ENCODE measurements at regions not wholly inside any gene's neighbourhood (a gene's known extent, or its start where the extent isn't known, plus 50 kb on each side); places are given as distances from the start of the nearest gene placed in this dataset.
"Not testable (repeated sequence)": the region's sequence is repeated elsewhere in the genome, so short reads cannot be mapped to it uniquely, and the experiment has no call there.

GRCh38 chr20:29762620-29763019 lies 1494.8 kb upstream of the DEFB115 start:
- DNase-seq (ENCODE audit: low spot score) (no peak), FAIRE-seq (no peak)

GRCh38 chr20:29763821-29764511 lies 1493.5 kb upstream of the DEFB115 start:
- DNase-seq (ENCODE audit: low spot score) (no peak), FAIRE-seq (no peak)

GRCh38 chr20:29764922-29765610 lies 1492.4 kb upstream of the DEFB115 start:
- DNase-seq (ENCODE audit: low spot score) = peak; percentile 74
- FAIRE-seq = not testable (repeated sequence)

- not testable (repeated sequence) for FAIRE-seq
Measured at GRCh38 chr20:29778033-29778432, 1479.4 kb upstream of the DEFB115 start.

GRCh38 chr20:29781217-29781616 lies 1476.2 kb upstream of the DEFB115 start:
- FAIRE-seq; DNase-seq (ENCODE audit: low spot score): not testable (repeated sequence)

More at GRCh38 chr20:29778033-29778432, 1479.4 kb upstream of the DEFB115 start:
- DNase-seq (ENCODE audit: low spot score) = not testable (repeated sequence)

- not testable (repeated sequence) for DNase-seq (ENCODE audit: low spot score); FAIRE-seq
Measured at GRCh38 chr20:29781891-29782290, 1475.6 kb upstream of the DEFB115 start.

DNA sequence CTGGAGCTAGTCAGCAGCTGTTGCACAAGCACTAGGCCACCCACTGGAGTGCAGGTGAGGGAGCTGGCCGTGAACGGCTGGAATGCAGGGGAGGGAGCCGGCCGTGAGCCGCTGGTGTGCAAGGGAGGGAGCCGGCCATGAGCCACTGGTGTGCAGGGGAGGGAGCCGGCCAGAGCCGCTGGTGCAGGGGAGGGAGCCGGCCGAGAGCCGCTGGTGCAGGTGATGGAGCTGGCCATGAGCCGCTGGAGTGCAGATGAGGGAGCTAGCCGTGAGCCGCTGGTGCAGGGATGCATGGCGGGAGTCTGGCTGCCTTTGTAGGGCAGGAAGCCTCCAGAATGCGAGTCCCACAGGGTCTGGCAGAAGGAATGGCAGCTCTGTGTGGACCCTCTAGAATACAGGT lies 1470.0 kb upstream of the DEFB115 start:
- DNase-seq (ENCODE audit: low spot score); FAIRE-seq: not testable (repeated sequence)

DNA sequence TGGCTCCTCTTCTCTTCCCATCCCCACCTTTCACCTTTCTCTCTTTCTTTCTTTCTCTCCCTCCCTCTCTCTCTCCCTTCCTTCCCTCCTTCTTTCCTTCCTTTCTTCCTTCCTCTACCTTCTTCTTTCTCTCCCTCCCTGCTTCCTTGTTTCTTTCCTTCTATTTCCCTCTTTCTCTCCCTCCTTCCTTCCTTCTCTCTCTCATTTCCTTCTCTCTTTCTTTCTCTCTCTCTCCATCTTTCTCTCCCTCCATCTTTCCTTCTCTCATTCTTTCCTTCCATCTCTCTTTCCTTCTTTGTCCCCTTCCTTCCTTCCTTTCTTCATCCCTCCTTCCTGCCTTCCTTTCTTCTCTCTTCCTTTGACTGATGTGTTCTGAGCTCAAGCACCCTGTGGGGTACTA lies 1467.0 kb upstream of the DEFB115 start:
- no peak for FAIRE-seq
- DNase-seq (ENCODE audit: low spot score) = no peak

DNA sequence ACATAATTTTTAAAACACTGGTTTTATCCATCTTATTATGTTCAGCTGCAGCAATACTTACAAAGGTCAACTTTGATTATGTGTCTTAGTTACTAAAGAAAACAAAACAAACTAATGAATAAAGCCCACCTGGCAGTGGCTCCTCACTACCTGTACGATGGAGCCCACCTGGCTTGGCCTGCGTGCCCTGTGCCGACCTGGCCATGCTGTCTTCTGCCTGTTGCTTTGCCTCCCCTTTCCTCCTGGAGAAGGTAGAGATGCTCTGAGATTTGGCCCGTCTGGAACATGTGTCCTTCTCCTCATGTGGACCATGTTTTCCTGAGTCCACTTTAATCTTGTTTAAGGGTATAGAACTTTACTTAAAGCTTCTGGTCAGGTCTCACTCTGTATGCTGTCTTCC lies 1426.0 kb upstream of the DEFB115 start:
- DNase-seq (ENCODE audit: low spot score); FAIRE-seq: not testable (repeated sequence)

GRCh38 chr20:29868014-29868413 lies 1389.5 kb upstream of the DEFB115 start:
- not testable (repeated sequence) for DNase-seq (ENCODE audit: low spot score); FAIRE-seq

- FAIRE-seq; DNase-seq (ENCODE audit: low spot score): not testable (repeated sequence)
Measured at GRCh38 chr20:29868688-29869087, 1388.8 kb upstream of the DEFB115 start.

DNA sequence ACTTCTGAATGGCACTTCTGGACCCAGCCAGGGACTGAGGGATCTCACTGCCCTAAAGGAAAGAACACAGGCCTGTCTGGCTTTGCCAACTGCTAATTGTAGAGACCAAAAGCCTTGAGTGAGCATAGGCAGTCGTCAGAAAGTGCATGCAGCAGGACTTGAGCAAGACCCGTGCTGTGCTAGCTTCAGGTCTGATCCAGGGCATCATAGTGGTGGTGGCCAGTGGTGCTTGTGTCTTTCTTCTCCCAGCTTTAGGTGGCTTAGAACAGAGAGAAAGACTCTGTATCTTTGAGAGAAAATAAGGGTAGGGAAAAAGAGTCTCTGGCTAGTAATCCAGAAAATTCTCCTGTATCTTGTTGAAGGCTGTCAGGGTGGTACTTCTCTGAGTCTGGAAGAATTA lies 1385.6 kb upstream of the DEFB115 start:
- not testable (repeated sequence) for FAIRE-seq; DNase-seq (ENCODE audit: low spot score)

- no peak for FAIRE-seq
Measured at GRCh38 chr20:29873946-29874345, 1383.5 kb upstream of the DEFB115 start.

GRCh38 chr20:29874476-29875202 lies 1382.8 kb upstream of the DEFB115 start:
- FAIRE-seq (no peak), DNase-seq (ENCODE audit: low spot score) (no peak)

More at GRCh38 chr20:29873946-29874345, 1383.5 kb upstream of the DEFB115 start:
- DNase-seq (ENCODE audit: low spot score) = no peak

GRCh38 chr20:29875321-29876083 lies 1382.0 kb upstream of the DEFB115 start:
- not testable (repeated sequence) for DNase-seq (ENCODE audit: low spot score); FAIRE-seq

- not testable (repeated sequence) for FAIRE-seq; DNase-seq (ENCODE audit: low spot score)
Measured at GRCh38 chr20:29876084-29876910, 1381.2 kb upstream of the DEFB115 start.

- no peak for DNase-seq (ENCODE audit: low spot score)
- FAIRE-seq = no peak
Measured at GRCh38 chr20:29876911-29877285, 1380.6 kb upstream of the DEFB115 start.

GRCh38 chr20:29877411-29878280 lies 1379.8 kb upstream of the DEFB115 start:
- FAIRE-seq; DNase-seq (ENCODE audit: low spot score): not testable (repeated sequence)

DNA sequence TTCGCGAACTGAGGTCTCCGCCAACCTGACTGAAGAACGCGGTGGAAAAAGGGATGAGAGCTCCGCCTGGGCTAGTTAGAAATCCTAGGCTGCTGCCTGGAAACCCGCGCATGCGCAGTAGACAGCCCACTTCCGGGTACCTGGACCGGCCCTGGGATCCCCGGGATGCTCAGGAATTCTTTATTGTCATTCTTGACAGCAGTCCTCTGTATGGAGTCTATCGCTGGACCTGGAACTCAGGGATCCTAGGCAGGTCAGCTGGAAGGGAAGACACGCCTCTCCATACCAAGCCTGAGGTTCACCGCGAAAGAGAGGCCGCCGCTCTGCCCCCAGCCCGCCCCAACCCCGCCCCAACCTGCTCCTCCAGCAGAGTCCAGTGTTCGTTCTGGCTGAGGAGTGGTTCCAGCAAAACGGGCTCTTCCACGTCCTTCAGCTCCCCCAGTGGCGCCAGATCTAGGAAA lies 1379.2 kb upstream of the DEFB115 start:
- no peak for FAIRE-seq
- peak; percentile 88 for DNase-seq (ENCODE audit: low spot score)
